Activated B cell treated with CpG ODN at 0.5 μM for 24 hours (primary cell): ENCODE measurements at regions not wholly inside any gene's neighbourhood (a gene's known extent, or its start where the extent isn't known, plus 50 kb on each side); places are given as distances from the start of the nearest gene placed in this dataset.

Source experiments
- ATAC-seq: fragments of 200-7000 bp; cut with Tn5 transposase; one replicate; pipeline ENCODE4 v1.10.0; 2021; ENCODE audit warnings: low read depth, mild to moderate bottlenecking, moderate library complexity
- CTCF ChIA-PET: fragments of 350-600 bp; sonication (Branson Sonifier 250); formaldehyde crosslinking; loops from one replicate; lab custom pipeline; 2021; ENCODE audit warnings: antibody characterized with exemption; lab: Charles Lee
- POLR2A ChIA-PET: fragments of 350-600 bp; sonication (Branson Sonifier 250); formaldehyde crosslinking; loops from one replicate; lab custom pipeline; 2021; ENCODE audit warnings: antibody characterized with exemption; lab: Charles Lee
- DNase-seq: peaks from one replicate; pipeline ENCODE4 v3.0.0; 2022
- H3K27ac Mint-ChIP-seq: one replicate; pipeline ENCODE4 v1.8.0; 2020; ENCODE audit warnings: mixed read lengths
- H3K27me3 Mint-ChIP-seq: one replicate; pipeline ENCODE4 v1.8.0; 2021; ENCODE audit warnings: mixed read lengths
- H3K36me3 Mint-ChIP-seq: one replicate; pipeline ENCODE4 v1.8.0; 2021; ENCODE audit warnings: low read depth, mixed read lengths
- H3K4me1 Mint-ChIP-seq: one replicate; pipeline ENCODE4 v1.8.0; 2021; ENCODE audit warnings: mixed read lengths
- H3K4me3 Mint-ChIP-seq: one replicate; pipeline ENCODE4 v1.8.0; 2020; ENCODE audit warnings: mild to moderate bottlenecking, mixed read lengths
- H3K9me3 Mint-ChIP-seq: one replicate; pipeline ENCODE4 v1.8.0; 2020; ENCODE audit warnings: mixed read lengths
- intact Hi-C: fragments of 100-400 bp; cut with micrococcal nuclease; formaldehyde crosslinking; loops from one replicate; pipeline ENCODE4 v1.15.1; 2024
- TF ChIP-seq, protein P1 (sequence below): fragments of 200-600 bp; IDR thresholded peaks from one replicate; pipeline ENCODE4 v1.8.0; 2022; ENCODE audit warnings: antibody characterized with exemption, mild to moderate bottlenecking

DNA sequence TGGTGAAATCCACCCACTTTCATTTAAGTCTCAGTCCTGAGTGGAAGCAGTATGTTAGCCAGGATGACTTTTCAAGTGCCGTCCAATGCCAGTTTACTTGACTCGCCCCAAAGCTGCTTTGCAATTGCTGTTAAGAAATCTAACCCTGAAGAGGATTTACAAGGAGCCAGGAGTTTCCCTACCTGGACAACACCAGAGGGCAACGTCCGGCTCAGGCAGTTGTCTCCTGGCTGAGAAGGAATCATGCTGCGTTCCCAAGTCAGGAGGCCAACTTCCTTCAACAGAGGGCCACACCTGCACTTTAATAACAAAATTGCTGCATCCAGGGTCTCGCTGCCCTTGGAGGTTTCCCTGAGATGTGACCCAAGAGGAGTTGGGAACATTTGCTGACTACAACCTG lies 65.8 kb downstream of the BOD1 start:
- H3K27me3 Mint-ChIP-seq = peaks cover 11% of the 10 kb centered on the region
- H3K27ac Mint-ChIP-seq = no peak overlapping the region
- ChIA-PET CTCF (no interaction called here), POLR2A (no interaction called here)
- no peaks in the 10 kb centered on the region for H3K9me3 Mint-ChIP-seq
- no peaks in the 10 kb centered on the region for H3K36me3 Mint-ChIP-seq
- H3K4me3 Mint-ChIP-seq = no peak overlapping the region
- TF ChIP-seq, protein P1, sequence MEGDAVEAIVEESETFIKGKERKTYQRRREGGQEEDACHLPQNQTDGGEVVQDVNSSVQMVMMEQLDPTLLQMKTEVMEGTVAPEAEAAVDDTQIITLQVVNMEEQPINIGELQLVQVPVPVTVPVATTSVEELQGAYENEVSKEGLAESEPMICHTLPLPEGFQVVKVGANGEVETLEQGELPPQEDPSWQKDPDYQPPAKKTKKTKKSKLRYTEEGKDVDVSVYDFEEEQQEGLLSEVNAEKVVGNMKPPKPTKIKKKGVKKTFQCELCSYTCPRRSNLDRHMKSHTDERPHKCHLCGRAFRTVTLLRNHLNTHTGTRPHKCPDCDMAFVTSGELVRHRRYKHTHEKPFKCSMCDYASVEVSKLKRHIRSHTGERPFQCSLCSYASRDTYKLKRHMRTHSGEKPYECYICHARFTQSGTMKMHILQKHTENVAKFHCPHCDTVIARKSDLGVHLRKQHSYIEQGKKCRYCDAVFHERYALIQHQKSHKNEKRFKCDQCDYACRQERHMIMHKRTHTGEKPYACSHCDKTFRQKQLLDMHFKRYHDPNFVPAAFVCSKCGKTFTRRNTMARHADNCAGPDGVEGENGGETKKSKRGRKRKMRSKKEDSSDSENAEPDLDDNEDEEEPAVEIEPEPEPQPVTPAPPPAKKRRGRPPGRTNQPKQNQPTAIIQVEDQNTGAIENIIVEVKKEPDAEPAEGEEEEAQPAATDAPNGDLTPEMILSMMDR = no peak
- intact Hi-C loops = no loop called here
- no peaks in the 10 kb centered on the region for H3K4me1 Mint-ChIP-seq
- no peak for ATAC-seq
- no peak for DNase-seq

DNA sequence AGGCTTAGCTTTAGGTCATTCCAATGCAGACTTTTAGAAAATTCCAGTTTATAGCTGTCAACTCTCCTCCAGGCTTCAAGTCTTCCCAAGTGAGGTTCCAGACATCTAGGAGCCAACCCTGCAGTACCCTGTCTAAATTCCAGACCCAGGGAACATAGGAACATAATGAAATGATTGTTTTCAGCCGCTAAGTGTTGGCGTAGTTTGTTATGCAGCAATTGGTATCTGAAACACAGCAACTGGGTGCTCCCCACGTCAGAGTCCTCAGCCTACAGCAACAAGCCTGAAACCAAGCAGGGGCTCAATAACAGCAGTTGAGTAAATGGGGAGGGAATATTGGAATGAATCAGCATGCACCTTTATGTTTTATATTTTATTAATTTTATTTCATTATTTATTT lies 66.8 kb downstream of the BOD1 start:
- ChIA-PET CTCF (no interaction called here), POLR2A (no interaction called here)
- Mint-ChIP-seq H3K36me3 (no peaks in the 10 kb centered on the region), H3K27me3 (peaks cover 9% of the 10 kb centered on the region), H3K4me3 (no peak overlapping the region), H3K9me3 (no peaks in the 10 kb centered on the region), H3K4me1 (no peaks in the 10 kb centered on the region), H3K27ac (no peak overlapping the region)
- DNase-seq = no peak
- no peak for ATAC-seq
- intact Hi-C loops = no loop called here
- TF ChIP-seq, protein P1 = no peak

DNA sequence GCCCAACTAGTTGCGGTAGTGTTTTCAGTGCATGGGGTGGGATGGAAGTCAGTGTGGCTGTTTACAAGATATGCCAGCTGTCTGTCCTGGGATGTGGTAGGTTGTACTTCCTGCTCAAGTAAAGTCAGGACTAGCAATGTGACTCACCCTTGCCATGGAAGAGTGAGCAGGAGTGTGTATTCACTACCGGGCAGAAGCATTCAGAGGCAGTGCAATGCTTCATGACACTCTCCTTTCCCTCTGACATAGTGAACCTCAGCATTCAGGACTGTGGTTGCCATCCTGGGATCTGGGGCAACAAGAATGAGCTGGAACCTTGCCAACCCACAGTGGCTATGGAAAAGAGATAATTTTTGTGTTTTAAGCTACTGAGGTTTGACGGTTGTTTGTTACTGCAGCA lies 68.9 kb downstream of the BOD1 start:
- no peak overlapping the region for H3K4me3 Mint-ChIP-seq
- H3K4me1 Mint-ChIP-seq = no peaks in the 10 kb centered on the region
- peaks cover 2% of the 10 kb centered on the region for H3K27me3 Mint-ChIP-seq
- H3K27ac Mint-ChIP-seq = no peak overlapping the region
- CTCF ChIA-PET = no interaction called here
- H3K36me3 Mint-ChIP-seq = no peaks in the 10 kb centered on the region
- ATAC-seq (no peak), DNase-seq (no peak)
- H3K9me3 Mint-ChIP-seq = no peaks in the 10 kb centered on the region
- intact Hi-C loops = no loop called here
- TF ChIP-seq, protein P1 = no peak
- POLR2A ChIA-PET = no interaction called here

DNA sequence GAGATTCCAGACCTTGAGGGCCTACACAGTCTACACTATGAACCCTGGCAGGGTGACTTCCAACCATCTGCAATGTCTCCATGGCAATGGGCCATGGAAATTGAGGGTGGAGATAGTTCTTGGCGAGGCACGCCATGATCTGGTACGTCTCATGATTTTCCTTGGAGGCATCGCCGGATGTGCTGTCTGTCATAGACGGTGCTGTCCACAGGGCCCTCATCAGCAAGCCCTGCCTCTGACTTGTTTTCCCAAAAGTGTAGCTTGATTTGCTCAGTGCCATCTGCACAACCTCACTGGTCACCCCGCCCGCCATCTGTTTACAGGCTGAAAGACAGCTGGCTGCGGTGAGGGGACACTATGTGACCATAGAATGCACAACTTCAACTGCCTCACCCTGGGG lies 73.5 kb downstream of the BOD1 start:
- no peak for DNase-seq
- H3K27me3 Mint-ChIP-seq = no peaks in the 10 kb centered on the region
- no peaks in the 10 kb centered on the region for H3K9me3 Mint-ChIP-seq
- intact Hi-C loops = no loop called here
- POLR2A ChIA-PET = no interaction called here
- no peak overlapping the region for H3K27ac Mint-ChIP-seq
- no peaks in the 10 kb centered on the region for H3K36me3 Mint-ChIP-seq
- TF ChIP-seq, protein P1 = no peak
- no peaks in the 10 kb centered on the region for H3K4me1 Mint-ChIP-seq
- ATAC-seq = no peak
- CTCF ChIA-PET = no interaction called here
- no peak overlapping the region for H3K4me3 Mint-ChIP-seq

DNA sequence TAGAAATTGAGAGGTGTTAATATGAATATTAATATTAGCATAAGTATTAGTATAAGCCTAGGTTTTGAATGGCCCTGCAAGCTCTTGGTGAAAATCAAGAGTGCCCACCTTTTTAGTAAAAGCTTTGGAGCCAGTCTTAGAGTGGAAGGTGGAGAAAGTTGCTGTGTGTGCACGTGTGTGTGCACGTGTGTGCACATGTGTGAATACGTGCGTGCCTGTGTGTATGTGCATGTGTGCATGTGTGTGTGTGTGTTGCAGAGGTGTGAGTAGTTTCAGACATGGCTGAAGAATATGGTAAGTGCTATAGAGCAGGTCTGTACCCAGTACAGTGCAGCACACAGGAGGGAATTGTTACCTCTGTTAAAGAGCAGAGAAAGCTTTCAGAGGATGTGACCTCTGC lies 74.3 kb downstream of the BOD1 start:
- DNase-seq = no peak
- TF ChIP-seq, protein P1 = no peak

More for the DNA sequence above, 74.3 kb downstream of the BOD1 start:
- intact Hi-C loops = no loop called here
- H3K27ac Mint-ChIP-seq = no peak overlapping the region
- H3K36me3 Mint-ChIP-seq = no peaks in the 10 kb centered on the region
- peaks cover 2% of the 10 kb centered on the region for H3K27me3 Mint-ChIP-seq
- no peak overlapping the region for H3K4me3 Mint-ChIP-seq
- ATAC-seq = no peak
- no peaks in the 10 kb centered on the region for H3K9me3 Mint-ChIP-seq
- CTCF ChIA-PET = no interaction called here
- no peaks in the 10 kb centered on the region for H3K4me1 Mint-ChIP-seq
- POLR2A ChIA-PET = no interaction called here
